ENCODE measurements at regions not wholly inside any gene's neighbourhood (a gene's known extent, or its start where the extent isn't known, plus 50 kb on each side); places are given as distances from the start of the nearest gene placed in this dataset.

DNA sequence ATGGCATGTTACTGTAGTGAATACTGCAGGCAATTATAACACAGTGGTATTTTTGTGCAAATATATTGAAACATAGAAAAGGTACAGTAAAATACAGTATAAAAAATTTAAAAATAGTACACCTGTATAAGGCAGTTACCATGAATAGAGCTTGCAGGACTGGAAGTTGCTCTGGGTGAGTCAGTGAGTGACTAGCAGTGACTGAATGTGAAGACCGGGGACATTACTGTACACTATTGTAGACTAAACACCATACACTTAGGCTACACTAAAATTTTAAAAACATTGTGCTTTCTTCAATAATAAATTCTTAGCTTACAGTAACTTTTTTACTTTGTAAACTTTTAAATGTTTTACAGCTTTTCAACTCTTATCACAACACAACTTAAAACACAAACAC lies 181.7 kb downstream of the GALC start:
- Histone ChIP-seq H3K4me1 (no peaks in the 10 kb centered on the region), H3K27me3 (no peaks in the 10 kb centered on the region), H3K27ac (no peak overlapping the region), H3K4me3 (no peak overlapping the region), H3K36me3 (no peaks in the 10 kb centered on the region), H3K9me3 (no peaks in the 10 kb centered on the region)
- TF ChIP-seq EP300 (IDR thresholded peaks at IDR 0.05) (no peak), POLR2A (IDR thresholded peaks at IDR 0.05) (no peak)
- TF ChIP-seq, protein P1, sequence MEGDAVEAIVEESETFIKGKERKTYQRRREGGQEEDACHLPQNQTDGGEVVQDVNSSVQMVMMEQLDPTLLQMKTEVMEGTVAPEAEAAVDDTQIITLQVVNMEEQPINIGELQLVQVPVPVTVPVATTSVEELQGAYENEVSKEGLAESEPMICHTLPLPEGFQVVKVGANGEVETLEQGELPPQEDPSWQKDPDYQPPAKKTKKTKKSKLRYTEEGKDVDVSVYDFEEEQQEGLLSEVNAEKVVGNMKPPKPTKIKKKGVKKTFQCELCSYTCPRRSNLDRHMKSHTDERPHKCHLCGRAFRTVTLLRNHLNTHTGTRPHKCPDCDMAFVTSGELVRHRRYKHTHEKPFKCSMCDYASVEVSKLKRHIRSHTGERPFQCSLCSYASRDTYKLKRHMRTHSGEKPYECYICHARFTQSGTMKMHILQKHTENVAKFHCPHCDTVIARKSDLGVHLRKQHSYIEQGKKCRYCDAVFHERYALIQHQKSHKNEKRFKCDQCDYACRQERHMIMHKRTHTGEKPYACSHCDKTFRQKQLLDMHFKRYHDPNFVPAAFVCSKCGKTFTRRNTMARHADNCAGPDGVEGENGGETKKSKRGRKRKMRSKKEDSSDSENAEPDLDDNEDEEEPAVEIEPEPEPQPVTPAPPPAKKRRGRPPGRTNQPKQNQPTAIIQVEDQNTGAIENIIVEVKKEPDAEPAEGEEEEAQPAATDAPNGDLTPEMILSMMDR (IDR thresholded peaks at IDR 0.05): no peak
- DNase-seq (ENCODE audit: low spot score in 2 of 2): no peak
- WGBS, 2 donors: 89 to 94% methylated on average over 1 of the region's 1 CpG

DNA sequence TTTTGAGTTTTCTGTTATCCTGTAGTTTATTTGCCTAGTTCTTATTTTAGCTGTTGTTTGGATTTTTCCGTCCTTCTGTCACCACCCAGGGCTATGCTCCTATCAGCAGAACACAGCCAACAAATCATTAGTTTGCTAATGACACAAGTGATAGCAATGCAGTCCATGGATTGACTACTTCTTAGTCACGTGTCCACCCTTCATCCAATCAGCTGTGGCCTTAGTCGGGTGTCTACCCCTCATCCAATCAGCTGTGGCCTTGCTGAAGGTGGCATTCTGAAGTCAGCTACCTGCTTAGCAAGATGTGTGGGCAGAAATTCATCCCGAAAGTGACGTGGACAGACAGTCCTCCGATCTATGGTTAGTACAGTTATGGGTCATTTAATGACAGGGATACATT lies 182.3 kb downstream of the GALC start:
- H3K4me3 ChIP-seq: no peak overlapping the region
- no peaks in the 10 kb centered on the region for H3K36me3 ChIP-seq
- no peaks in the 10 kb centered on the region for H3K9me3 ChIP-seq
- H3K27me3 ChIP-seq: no peaks in the 10 kb centered on the region
- no peaks in the 10 kb centered on the region for H3K4me1 ChIP-seq
- H3K27ac ChIP-seq: no peak overlapping the region
- WGBS, 2 donors: 90 to 95% methylated on average over 6 of the region's 6 CpGs
- TF ChIP-seq POLR2A (IDR thresholded peaks at IDR 0.05): no peak
- no peak for TF ChIP-seq EP300 (IDR thresholded peaks at IDR 0.05)
- TF ChIP-seq, protein P1 (IDR thresholded peaks at IDR 0.05): no peak
- no peak for DNase-seq (ENCODE audit: low spot score in 2 of 2)

GRCh38 chr14:87809261-87809660 lies 183.7 kb downstream of the GALC start:
- H3K36me3 ChIP-seq: no peaks in the 10 kb centered on the region
- H3K27me3 ChIP-seq: no peaks in the 10 kb centered on the region
- WGBS, 2 donors: 93 to 94% methylated on average over 5 of the region's 5 CpGs
- DNase-seq (ENCODE audit: low spot score in 2 of 2): no peak
- H3K4me3 ChIP-seq: no peak overlapping the region
- H3K4me1 ChIP-seq: no peaks in the 10 kb centered on the region
- no peaks in the 10 kb centered on the region for H3K9me3 ChIP-seq
- TF ChIP-seq EP300 (IDR thresholded peaks at IDR 0.05): no peak
- TF ChIP-seq, protein P1 (IDR thresholded peaks at IDR 0.05): no peak
- no peak for TF ChIP-seq POLR2A (IDR thresholded peaks at IDR 0.05)
- no peak overlapping the region for H3K27ac ChIP-seq

DNA sequence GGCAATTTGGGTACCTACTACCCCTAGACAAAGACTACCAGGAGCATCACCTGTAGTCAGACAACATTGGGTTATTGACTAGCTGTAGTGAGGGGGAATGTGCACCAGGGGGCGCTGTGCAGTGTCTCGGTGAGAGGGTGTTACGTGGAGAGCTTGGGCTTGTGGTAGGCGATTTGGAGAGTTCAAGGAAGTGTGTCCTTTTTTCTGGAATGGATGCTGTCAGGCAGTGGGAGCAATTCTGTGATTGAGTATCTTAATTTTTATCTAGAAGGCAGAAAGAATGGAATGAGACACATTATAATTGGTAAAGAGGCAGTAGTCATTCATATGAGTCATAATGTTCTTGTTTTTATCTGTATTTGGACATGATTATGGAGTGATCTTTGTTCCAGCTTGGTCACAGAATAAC lies 187.7 kb downstream of the GALC start:
- H3K4me3 ChIP-seq: no peak overlapping the region
- DNase-seq (ENCODE audit: low spot score in 2 of 2): peak; percentile 14 to 16
- no peaks in the 10 kb centered on the region for H3K36me3 ChIP-seq
- 12 to 17% methylated on average over 4 of the region's 4 CpGs for WGBS, 2 donors
- no peaks in the 10 kb centered on the region for H3K9me3 ChIP-seq
- H3K4me1 ChIP-seq: no peaks in the 10 kb centered on the region
- no peaks in the 10 kb centered on the region for H3K27me3 ChIP-seq
- TF ChIP-seq, protein P1 (IDR thresholded peaks at IDR 0.05): peak in 4 of 5 experiments; percentile 13 to 37 (median 25)
- TF ChIP-seq POLR2A (IDR thresholded peaks at IDR 0.05) (no peak), EP300 (IDR thresholded peaks at IDR 0.05) (no peak)
- H3K27ac ChIP-seq: no peak overlapping the region

DNA sequence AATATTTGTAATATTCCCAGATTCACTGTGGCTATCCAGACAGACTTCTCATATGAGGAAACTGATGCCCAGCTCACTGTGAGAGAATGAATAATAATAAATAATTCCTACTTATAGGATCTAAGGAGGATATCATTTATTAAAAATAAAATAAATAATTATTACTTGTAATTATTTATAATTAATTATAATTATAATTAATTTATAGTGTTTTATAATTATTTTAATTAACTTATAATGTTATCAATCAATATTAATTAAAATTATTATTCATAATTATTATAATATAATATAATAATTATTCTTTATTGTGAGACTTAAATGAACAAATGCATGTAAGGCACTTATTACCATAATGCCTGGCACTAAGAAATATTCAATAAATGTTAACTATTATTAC lies 192.8 kb downstream of the GALC start:
- H3K9me3 ChIP-seq: no peaks in the 10 kb centered on the region
- H3K4me3 ChIP-seq: no peak overlapping the region
- H3K27ac ChIP-seq: no peak overlapping the region
- no peak for DNase-seq (ENCODE audit: low spot score in 2 of 2)
- H3K27me3 ChIP-seq: no peaks in the 10 kb centered on the region
- no peaks in the 10 kb centered on the region for H3K36me3 ChIP-seq
- no peak for TF ChIP-seq POLR2A (IDR thresholded peaks at IDR 0.05)
- H3K4me1 ChIP-seq: no peaks in the 10 kb centered on the region

DNA sequence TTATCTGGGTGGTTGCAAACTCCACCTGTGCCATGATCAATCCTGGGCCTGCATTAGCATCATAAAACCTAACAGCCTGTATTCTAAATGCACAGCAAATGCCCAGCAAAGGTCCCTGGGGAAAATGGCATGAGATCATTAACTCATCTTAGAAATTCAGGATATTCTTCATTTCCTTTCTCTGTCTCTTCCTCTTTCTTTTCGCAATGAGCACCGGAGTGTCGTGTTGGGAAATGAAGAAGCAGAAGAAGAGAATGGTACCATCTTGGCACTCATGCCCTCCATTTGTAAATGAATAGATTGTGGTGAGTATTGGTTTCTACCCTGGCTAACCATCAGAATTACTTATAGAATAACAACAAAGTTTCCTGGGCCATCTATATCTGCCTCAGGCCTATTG lies 193.6 kb downstream of the GALC start:
- Histone ChIP-seq H3K4me3 (no peak overlapping the region), H3K27me3 (no peaks in the 10 kb centered on the region), H3K9me3 (no peaks in the 10 kb centered on the region), H3K36me3 (no peaks in the 10 kb centered on the region), H3K27ac (no peak overlapping the region), H3K4me1 (no peaks in the 10 kb centered on the region)
- WGBS, 2 donors: 77 to 84% methylated on average over 3 of the region's 3 CpGs
- TF ChIP-seq POLR2A (IDR thresholded peaks at IDR 0.05): no peak
- TF ChIP-seq EP300 (IDR thresholded peaks at IDR 0.05): no peak
- TF ChIP-seq, protein P1 (IDR thresholded peaks at IDR 0.05): no peak
- no peak for DNase-seq (ENCODE audit: low spot score in 2 of 2)
